K562 (cell line): ENCODE measurements at regions not wholly inside any gene's neighbourhood (a gene's known extent, or its start where the extent isn't known, plus 50 kb on each side); places are given as distances from the start of the nearest gene placed in this dataset.

ENCODE experiments used
- ATAC-seq: fragments of 200-7000 bp; cut with Tn5 transposase; 3 replicates; pipeline ENCODE4 v1.9.1; 2020; ENCODE audit warnings: moderate library complexity
- BruUV-seq: library from RNA; stranded (reverse); fragments of 400-500 nt; replicated peaks from 2 replicates; lab custom pipeline; 2021; lab: Mats Ljungman, UMichigan
- CTCF ChIA-PET: fragments of 300-600 bp; formaldehyde crosslinking; extraction: SDS; loops from one replicate; lab custom pipeline; 2021; ENCODE audit warnings: low intra/inter-chr PET ratio; lab: Yijun Ruan, JAX
- POLR2A ChIA-PET: fragments of 300-600, 350-650 bp; sonication (Branson Sonifier 250); formaldehyde crosslinking; extraction: SDS; loops from one replicate; lab custom pipeline; 2021; ENCODE audit warnings: antibody characterized with exemption, inconsistent platforms; lab: Yijun Ruan, JAX
- DNase-seq, 4 experiments: peaks; one replicate each; pipeline versions ENCODE4 v3.0.0 to v3.0.0-alpha.2; 2011 to 2018; ENCODE audit warnings: low spot score in 3 of 4, mixed read lengths in 3 of 4; ENCODE audit errors: extremely low read depth in 1 of 4
- FAIRE-seq: peaks from 2 replicates; lab custom pipeline; 2011; peaks lifted over from hg19 to GRCh38; lab: Jason Lieb, UNC
- H2AFZ ChIP-seq: 2 replicates; pipeline ENCODE4 v1.6.0; 2011; ENCODE audit warnings: low read depth, low read length, control low read depth, inconsistent platforms
- H3K27ac ChIP-seq: fragments of 200-600 bp; 3 replicates; pipeline ENCODE4 v1.8.0; 2011; ENCODE audit warnings: low read depth, mild to moderate bottlenecking, control low read depth, inconsistent platforms, low read length, moderate library complexity, mixed read lengths; ENCODE audit errors: extremely low read depth
- H3K27me3 ChIP-seq, 2 experiments: fragments of 300-600 bp in 1 of 2; 2 replicates in 1 of 2; 3 replicates in 1 of 2; pipeline versions ENCODE4 v1.6.0 to v1.8.0; 2011; ENCODE audit warnings: inconsistent platforms in 2 of 2, low read length in 2 of 2, mild to moderate bottlenecking in 1 of 2, mixed read lengths in 1 of 2, moderate library complexity in 1 of 2; ENCODE audit not compliant: control insufficient read depth in 2 of 2, insufficient read depth in 2 of 2
- H3K36me3 ChIP-seq: fragments of 300-600 bp; 3 replicates; pipeline ENCODE4 v1.8.0; 2011; ENCODE audit warnings: mild to moderate bottlenecking, low read length, inconsistent platforms; ENCODE audit not compliant: control insufficient read depth, insufficient read depth
- H3K4me1 ChIP-seq, 2 experiments: fragments of 200-600 bp in 1 of 2; replicated peaks in 1 of 2; 2 replicates in 1 of 2; 3 replicates in 1 of 2; pipeline versions ENCODE4 v1.5.1 to v1.8.0; 2011; ENCODE audit warnings: inconsistent platforms in 2 of 2, low read length in 2 of 2, mild to moderate bottlenecking in 1 of 2, mixed read lengths in 1 of 2, moderate library complexity in 1 of 2; ENCODE audit not compliant: control insufficient read depth in 2 of 2, insufficient read depth in 2 of 2
- H3K4me2 ChIP-seq: 2 replicates; pipeline ENCODE4 v1.6.1; 2011; ENCODE audit warnings: low read length, control low read depth, inconsistent platforms, mixed read lengths; ENCODE audit not compliant: insufficient read depth
- H3K4me3 ChIP-seq: fragments of 200-600 bp; sonication (generic), shearing (Covaris generic); 2 replicates; pipeline ENCODE4 v1.5.1; 2016; ENCODE audit warnings: control low read depth, inconsistent platforms
- H3K79me2 ChIP-seq: fragments of 200-600 bp; 3 replicates; pipeline ENCODE4 v1.8.0; 2011; ENCODE audit warnings: low read length, inconsistent platforms; ENCODE audit not compliant: control insufficient read depth, insufficient read depth
- H3K9ac ChIP-seq, 2 experiments: 2 replicates each; pipeline versions ENCODE4 v1.6.0 to v1.6.1; 2011; ENCODE audit warnings: low read depth in 2 of 2, low read length in 2 of 2, control low read depth in 1 of 2, inconsistent platforms in 1 of 2, mild to moderate bottlenecking in 1 of 2, mixed read lengths in 1 of 2; ENCODE audit not compliant: insufficient read depth in 1 of 2
- H3K9me1 ChIP-seq: one replicate; pipeline ENCODE4 v1.6.0; 2011; ENCODE audit warnings: inconsistent platforms, mild to moderate bottlenecking, low read length, moderate library complexity; ENCODE audit not compliant: control insufficient read depth, insufficient read depth
- H3K9me3 ChIP-seq: replicated peaks from 2 replicates; pipeline ENCODE4 v1.5.1; 2011; ENCODE audit warnings: low read depth, low read length, inconsistent platforms; ENCODE audit not compliant: control insufficient read depth, insufficient read depth
- H4K20me1 ChIP-seq: replicated peaks from 2 replicates; pipeline ENCODE4 v1.6.1; 2011; ENCODE audit warnings: low read length, inconsistent platforms, mixed read lengths; ENCODE audit not compliant: control insufficient read depth, insufficient read depth
- CHCHD3 ChIP-seq: fragments of 250-450 bp; sonication (Bioruptor Pico); IDR thresholded peaks from 2 replicates; pipeline ENCODE4 v2.1.2; 2022; ENCODE audit warnings: mild to moderate bottlenecking
- DACH1 ChIP-seq: fragments of 450-650 bp; IDR thresholded peaks from 2 replicates; pipeline ENCODE4 v1.6.1; 2018; ENCODE audit not compliant: partially characterized antibody
- HMGN3 ChIP-seq: IDR thresholded peaks from 2 replicates; pipeline ENCODE4 v1.6.1; 2011; ENCODE audit warnings: borderline replicate concordance, low read depth, mild to moderate bottlenecking, mixed read lengths, low read length; ENCODE audit not compliant: insufficient read length; ENCODE audit errors: extremely low read depth
- ILF3 ChIP-seq: fragments of 450-650 bp; IDR thresholded peaks from 2 replicates; pipeline ENCODE4 v1.6.1; 2018; ENCODE audit warnings: antibody characterized with exemption, mild to moderate bottlenecking, moderate library complexity, borderline replicate concordance
- KLF13 ChIP-seq: fragments of 450-650 bp; IDR thresholded peaks from 2 replicates; pipeline ENCODE4 v1.6.1; 2016; ENCODE audit warnings: missing genetic modification characterization, low read depth, mild to moderate bottlenecking, missing compliant biosample characterization, moderate library complexity, borderline replicate concordance
- NFIX ChIP-seq: fragments of 250-450 bp; sonication (Bioruptor Pico); IDR thresholded peaks from 2 replicates; pipeline ENCODE4 v1.4.0; 2020; ENCODE audit warnings: low read depth, mild to moderate bottlenecking, moderate library complexity
- SAFB ChIP-seq: fragments of 200-400 bp; formaldehyde crosslinking; IDR thresholded peaks from 2 replicates; pipeline ENCODE4 v1.6.1; 2017; ENCODE audit warnings: low read depth, low read length, borderline replicate concordance
- SMARCA4 ChIP-seq: fragments of 450-650 bp; IDR thresholded peaks from 2 replicates; pipeline ENCODE4 v1.6.1; 2016
- SMC3 ChIP-seq: conservative IDR thresholded peaks from 2 replicates; pipeline ENCODE4 v1.6.1; 2011; ENCODE audit warnings: low read depth, low read length, improper control_type of control experiment; ENCODE audit not compliant: insufficient read depth
- SNAPC5 ChIP-seq: fragments of 250-450 bp; sonication (Bioruptor Pico); IDR thresholded peaks from 2 replicates; pipeline ENCODE4 v1.8.0; 2021; ENCODE audit warnings: moderate library complexity, mild to moderate bottlenecking, inconsistent platforms
- ZNF232 ChIP-seq: sonication (generic); formaldehyde crosslinking; IDR thresholded peaks from 2 replicates; pipeline ENCODE4 v1.8.0; 2022; ENCODE audit warnings: mild to moderate bottlenecking, missing genetic modification reagents
- ZNF407 ChIP-seq: fragments of 450-650 bp; IDR thresholded peaks from 2 replicates; pipeline ENCODE4 v1.6.1; 2016; ENCODE audit warnings: low read depth
- WGBS: fragments of 100-300 bp; shearing (Covaris generic); methylation state at CpG from one replicate; pipeline ENCODE4 v1.1.6; 2016; ENCODE audit warnings: low coverage, mixed read lengths; ENCODE audit not compliant: insufficient coverage; ENCODE audit errors: missing lambda C conversion rate; 5-methylcytosine and 5-hydroxymethylcytosine counted together
- in situ Hi-C: fragments of 300-500 bp; cut with MboI; formaldehyde crosslinking; loops from 4 replicates; pipeline ENCODE4 v1.15.0; 2018; ENCODE audit warnings: inconsistent platforms, mixed read lengths
- intact Hi-C: fragments of 100-400 bp; cut with micrococcal nuclease; formaldehyde crosslinking; loops from 2 replicates; pipeline ENCODE4 v1.14.2; 2022

DNA sequence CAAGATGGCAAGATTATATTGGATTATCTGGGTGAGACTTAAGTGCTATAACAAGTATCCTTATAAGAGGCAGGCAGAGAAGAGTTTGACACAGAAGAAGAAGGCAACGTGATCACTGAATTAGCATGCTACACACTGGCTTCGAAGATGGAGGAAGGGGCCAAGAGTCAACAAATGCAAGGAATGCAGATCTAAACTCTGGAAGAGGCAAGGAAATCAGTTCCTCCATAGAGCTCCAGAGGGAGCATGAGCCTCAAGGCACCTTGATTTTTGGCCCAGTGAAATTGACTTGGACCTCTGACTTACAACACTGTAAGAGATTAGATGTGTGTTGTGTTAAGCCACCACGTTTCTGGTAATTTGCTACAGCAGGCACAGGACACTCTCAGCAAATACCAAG is 536.4 kb upstream of the SEL1L start:
- intact Hi-C loops (no loop called here), in situ Hi-C loops (no loop called here)
- Histone ChIP-seq H3K27ac (no peak overlapping the region), H3K9me3 (no peaks in the 10 kb centered on the region), H4K20me1 (no peaks in the 10 kb centered on the region), H3K9ac (no peak overlapping the region), H3K9me1 (no peaks in the 10 kb centered on the region), H2AFZ (no peak overlapping the region), H3K4me3 (no peak overlapping the region), H3K36me3 (no peaks in the 10 kb centered on the region), H3K4me1 (no peaks in the 10 kb centered on the region), H3K4me2 (no peak overlapping the region), H3K27me3 (no peaks in the 10 kb centered on the region), H3K79me2 (no peaks in the 10 kb centered on the region)
- no peak for DNase-seq
- no peak for TF ChIP-seq NFIX
- TF ChIP-seq HMGN3 = no peak
- TF ChIP-seq SNAPC5 (CRISPR knock-in tag) = no peak
- TF ChIP-seq CHCHD3 (CRISPR knock-in tag) = no peak
- TF ChIP-seq KLF13 (tag) = no peak
- no peak for TF ChIP-seq SMC3
- no peak for TF ChIP-seq ZNF407
- no peak for TF ChIP-seq ZNF232 (CRISPR knock-in tag)
- no peak for TF ChIP-seq ILF3
- TF ChIP-seq SAFB = no peak
- TF ChIP-seq DACH1 = no peak
- TF ChIP-seq SMARCA4 = no peak
- no TSS peak for BruUV-seq
- ATAC-seq = no peak
- ChIA-PET CTCF (no interaction called here), POLR2A (no interaction called here)
- no peak for FAIRE-seq
- WGBS = 0% methylated on average over 3 of the region's 3 CpGs
